Ishikawa (cell line): ENCODE measurements at regions not wholly inside any gene's neighbourhood (a gene's known extent, or its start where the extent isn't known, plus 50 kb on each side); places are given as distances from the start of the nearest gene placed in this dataset.

Experiments
- CEBPB ChIP-seq: IDR thresholded peaks from 2 replicates; pipeline ENCODE4 v1.6.1; 2012
- EGR1 ChIP-seq: IDR thresholded peaks from 2 replicates; pipeline ENCODE4 v1.6.1; 2012
- EP300 ChIP-seq: IDR thresholded peaks from 2 replicates; pipeline ENCODE4 v1.6.1; 2012; ENCODE audit warnings: borderline replicate concordance
- TEAD4 ChIP-seq: IDR thresholded peaks from 2 replicates; pipeline ENCODE4 v1.6.1; 2012
- YY1 ChIP-seq: IDR thresholded peaks from 2 replicates; pipeline ENCODE4 v1.6.1; 2012; ENCODE audit warnings: low read depth
- TF ChIP-seq, protein P1 (sequence below): IDR thresholded peaks from 2 replicates; pipeline ENCODE4 v1.6.1; 2012; ENCODE audit warnings: low read depth, mild to moderate bottlenecking
- TF ChIP-seq, protein P2 (sequence below): IDR thresholded peaks from 2 replicates; pipeline ENCODE4 v1.6.1; 2012

DNA sequence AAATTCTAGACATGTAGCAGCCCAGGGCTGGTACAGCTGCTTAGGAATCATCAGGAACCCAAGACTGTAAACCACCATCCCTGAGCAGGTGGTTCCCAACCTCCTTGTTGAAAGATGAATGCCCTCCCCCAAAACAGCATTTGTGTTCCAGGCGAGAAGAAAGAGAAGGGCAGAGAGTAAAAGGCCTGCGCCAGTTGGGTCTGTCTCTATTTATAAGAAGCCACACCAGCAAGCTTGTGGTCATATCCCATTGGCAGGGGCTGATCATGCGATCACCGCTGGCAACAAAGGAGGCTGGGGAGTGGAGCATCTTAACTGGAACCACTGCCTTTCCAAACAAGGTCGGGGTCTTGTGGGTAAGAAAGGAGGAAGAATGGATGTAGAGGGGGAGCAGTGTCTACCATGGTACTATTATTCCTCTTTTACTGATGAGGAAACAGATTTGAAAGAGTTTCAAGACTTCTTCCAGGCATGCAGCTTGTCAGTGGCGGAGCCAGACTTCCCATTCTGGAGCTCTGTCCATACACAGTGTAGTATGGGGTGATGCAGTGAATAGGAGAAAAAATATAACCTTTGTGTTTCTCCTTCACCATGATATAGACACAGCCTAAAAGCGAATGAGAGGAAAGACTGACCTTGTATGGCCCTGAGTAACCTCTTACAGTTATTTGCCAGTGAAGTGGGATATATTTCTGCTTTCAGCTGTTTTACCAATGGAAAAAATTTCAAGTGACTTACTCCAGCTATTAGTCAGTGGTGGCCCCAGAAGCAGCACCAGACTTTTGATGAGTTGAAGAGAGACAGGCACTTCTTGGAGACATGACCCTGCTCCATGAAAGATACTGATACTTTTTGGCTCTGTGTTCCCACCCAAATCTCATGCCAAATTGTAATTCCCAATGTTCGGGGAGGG lies 222.6 kb downstream of the ABHD5 start:
- no peak for TF ChIP-seq EGR1
- no peak for TF ChIP-seq TEAD4
- TF ChIP-seq, protein P1, sequence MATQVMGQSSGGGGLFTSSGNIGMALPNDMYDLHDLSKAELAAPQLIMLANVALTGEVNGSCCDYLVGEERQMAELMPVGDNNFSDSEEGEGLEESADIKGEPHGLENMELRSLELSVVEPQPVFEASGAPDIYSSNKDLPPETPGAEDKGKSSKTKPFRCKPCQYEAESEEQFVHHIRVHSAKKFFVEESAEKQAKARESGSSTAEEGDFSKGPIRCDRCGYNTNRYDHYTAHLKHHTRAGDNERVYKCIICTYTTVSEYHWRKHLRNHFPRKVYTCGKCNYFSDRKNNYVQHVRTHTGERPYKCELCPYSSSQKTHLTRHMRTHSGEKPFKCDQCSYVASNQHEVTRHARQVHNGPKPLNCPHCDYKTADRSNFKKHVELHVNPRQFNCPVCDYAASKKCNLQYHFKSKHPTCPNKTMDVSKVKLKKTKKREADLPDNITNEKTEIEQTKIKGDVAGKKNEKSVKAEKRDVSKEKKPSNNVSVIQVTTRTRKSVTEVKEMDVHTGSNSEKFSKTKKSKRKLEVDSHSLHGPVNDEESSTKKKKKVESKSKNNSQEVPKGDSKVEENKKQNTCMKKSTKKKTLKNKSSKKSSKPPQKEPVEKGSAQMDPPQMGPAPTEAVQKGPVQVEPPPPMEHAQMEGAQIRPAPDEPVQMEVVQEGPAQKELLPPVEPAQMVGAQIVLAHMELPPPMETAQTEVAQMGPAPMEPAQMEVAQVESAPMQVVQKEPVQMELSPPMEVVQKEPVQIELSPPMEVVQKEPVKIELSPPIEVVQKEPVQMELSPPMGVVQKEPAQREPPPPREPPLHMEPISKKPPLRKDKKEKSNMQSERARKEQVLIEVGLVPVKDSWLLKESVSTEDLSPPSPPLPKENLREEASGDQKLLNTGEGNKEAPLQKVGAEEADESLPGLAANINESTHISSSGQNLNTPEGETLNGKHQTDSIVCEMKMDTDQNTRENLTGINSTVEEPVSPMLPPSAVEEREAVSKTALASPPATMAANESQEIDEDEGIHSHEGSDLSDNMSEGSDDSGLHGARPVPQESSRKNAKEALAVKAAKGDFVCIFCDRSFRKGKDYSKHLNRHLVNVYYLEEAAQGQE: no peak
- TF ChIP-seq, protein P2, sequence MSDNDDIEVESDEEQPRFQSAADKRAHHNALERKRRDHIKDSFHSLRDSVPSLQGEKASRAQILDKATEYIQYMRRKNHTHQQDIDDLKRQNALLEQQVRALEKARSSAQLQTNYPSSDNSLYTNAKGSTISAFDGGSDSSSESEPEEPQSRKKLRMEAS: no peak
- TF ChIP-seq CEBPB: no peak
- TF ChIP-seq YY1: no peak
- TF ChIP-seq EP300: no peak
